ENCODE measurements at regions not wholly inside any gene's neighbourhood (a gene's known extent, or its start where the extent isn't known, plus 50 kb on each side); places are given as distances from the start of the nearest gene placed in this dataset.

GRCh38 chr3:71847794-71848193, 62.8 kb upstream of the PROK2 start:
- BruUV-seq (replicated peaks): no TSS peak
- ChIA-PET CTCF (no interaction called here), POLR2A (no interaction called here)
- no peak overlapping the region for H3K27ac ChIP-seq (ENCODE audit: insufficient read depth, low read depth, low read length)
- intact Hi-C loops (cut with micrococcal nuclease) (no loop called here), dilution Hi-C loops (cut with MboI; ENCODE audit: extremely low pct_ligation_motif_present, low sequenced_read_pairs) (no loop called here)
- H3K9me3 ChIP-seq (replicated peaks; ENCODE audit: control insufficient read depth, insufficient read depth, low read length): no peaks in the 10 kb centered on the region
- no peaks in the 10 kb centered on the region for H3K4me1 ChIP-seq (ENCODE audit: control insufficient read depth, extremely low read depth, insufficient read depth, low read length)
- no peak overlapping the region for H3K9ac ChIP-seq (replicated peaks; ENCODE audit: extremely low read depth, insufficient read depth, low read length)
- no peaks in the 10 kb centered on the region for H3K79me2 ChIP-seq (ENCODE audit: control insufficient read depth, insufficient read depth, low read length)
- H3K27me3 ChIP-seq (ENCODE audit: control insufficient read depth in 2 of 2, insufficient read depth in 2 of 2, low read length in 2 of 2): no peaks in the 10 kb centered on the region
- no peak overlapping the region for H3K4me3 ChIP-seq (replicated peaks in 1 of 3; ENCODE audit: insufficient read depth in 1 of 3, low read depth in 1 of 3, low read length in 3 of 3)
- H2AFZ ChIP-seq (ENCODE audit: low read depth, low read length): no peak overlapping the region
- H3K36me3 ChIP-seq (ENCODE audit: control insufficient read depth in 2 of 2, extremely low read depth in 1 of 2, insufficient read depth in 2 of 2, low read length in 2 of 2): no peaks in the 10 kb centered on the region
- no peak overlapping the region for H3K4me2 ChIP-seq (ENCODE audit: insufficient read depth, low read length)
- H4K20me1 ChIP-seq (replicated peaks; ENCODE audit: control insufficient read depth, extremely low read depth, insufficient read depth, low read length): no peaks in the 10 kb centered on the region
- H3K9me1 ChIP-seq (replicated peaks; ENCODE audit: control insufficient read depth, extremely low read depth, insufficient read depth, low read length): no peaks in the 10 kb centered on the region
- TF ChIP-seq MYC (IDR thresholded peaks at IDR 0.05; ENCODE audit: low read depth, low read length): no peak
- TF ChIP-seq MAX (IDR thresholded peaks at IDR 0.05; ENCODE audit: insufficient read depth, insufficient read length): no peak
- TF ChIP-seq FOS (IDR thresholded peaks at IDR 0.05; ENCODE audit: borderline replicate concordance, insufficient read depth, low read length): no peak
- no peak for TF ChIP-seq JUN (IDR thresholded peaks at IDR 0.05; ENCODE audit: borderline replicate concordance, insufficient read depth, insufficient read length, low read depth)
- TF ChIP-seq EZH2 (IDR thresholded peaks at IDR 0.05; ENCODE audit: borderline replicate concordance, low read depth, low read length, severe bottlenecking): no peak
- TF ChIP-seq POLR2AphosphoS5 (IDR thresholded peaks at IDR 0.05; ENCODE audit: insufficient read depth, low read depth, low read length): no peak
- no peak for TF ChIP-seq POLR2A (IDR thresholded peaks at IDR 0.05; ENCODE audit: low read depth, low read length)
- no peak for TF ChIP-seq CTCF (IDR thresholded peaks at IDR 0.05; ENCODE audit: extremely low read depth in 1 of 2, insufficient read depth in 1 of 2, low read depth in 1 of 2, low read length in 2 of 2)
- TF ChIP-seq GATA2 (IDR thresholded peaks at IDR 0.05; ENCODE audit: insufficient read depth, insufficient read length, low read depth, low read length): no peak
- no peak for DNase-seq (ENCODE audit: low read depth, low spot score)
- no peak for FAIRE-seq

Measured in endothelial cell of umbilical vein (primary cell).